AG09309 (cell line): ENCODE measurements at regions not wholly inside any gene's neighbourhood (a gene's known extent, or its start where the extent isn't known, plus 50 kb on each side); places are given as distances from the start of the nearest gene placed in this dataset.

ENCODE experiments used
- DNase-seq: peaks from one replicate; pipeline ENCODE4 v3.0.0-alpha.2; 2010; ENCODE audit warnings: low read depth
- H3K4me3 ChIP-seq: 2 replicates; pipeline ENCODE4 v1.5.1; 2011; ENCODE audit warnings: mild to moderate bottlenecking, low read depth, low read length, moderate library complexity; ENCODE audit not compliant: control insufficient read depth
- TF ChIP-seq, protein P1 (sequence below): IDR thresholded peaks from 2 replicates; pipeline ENCODE4 v1.5.1; 2011; ENCODE audit warnings: mild to moderate bottlenecking, low read depth, low read length, inconsistent platforms; ENCODE audit not compliant: insufficient read depth, control insufficient read depth; ENCODE audit errors: missing control alignments

DNA sequence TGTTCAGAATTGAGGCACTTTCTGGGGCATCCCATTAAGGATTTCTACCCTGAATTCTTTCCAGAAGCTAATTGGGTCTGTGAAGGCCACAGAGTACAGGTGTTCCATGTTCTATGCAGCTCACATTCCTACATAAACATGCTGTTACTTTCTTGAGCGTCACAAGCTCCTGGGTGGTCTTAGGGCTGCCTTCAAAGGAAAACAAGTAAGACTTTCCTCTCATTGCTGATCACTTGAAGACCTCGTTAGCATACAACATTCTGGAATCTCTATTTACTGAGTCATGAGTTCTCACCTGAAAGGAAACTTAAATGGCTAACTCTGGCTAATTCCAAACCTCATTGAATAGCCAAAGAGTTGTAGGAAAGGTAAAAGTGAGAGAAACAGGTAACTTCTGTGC, 63.0 kb upstream of the HMGA2 start:
- TF ChIP-seq, protein P1, sequence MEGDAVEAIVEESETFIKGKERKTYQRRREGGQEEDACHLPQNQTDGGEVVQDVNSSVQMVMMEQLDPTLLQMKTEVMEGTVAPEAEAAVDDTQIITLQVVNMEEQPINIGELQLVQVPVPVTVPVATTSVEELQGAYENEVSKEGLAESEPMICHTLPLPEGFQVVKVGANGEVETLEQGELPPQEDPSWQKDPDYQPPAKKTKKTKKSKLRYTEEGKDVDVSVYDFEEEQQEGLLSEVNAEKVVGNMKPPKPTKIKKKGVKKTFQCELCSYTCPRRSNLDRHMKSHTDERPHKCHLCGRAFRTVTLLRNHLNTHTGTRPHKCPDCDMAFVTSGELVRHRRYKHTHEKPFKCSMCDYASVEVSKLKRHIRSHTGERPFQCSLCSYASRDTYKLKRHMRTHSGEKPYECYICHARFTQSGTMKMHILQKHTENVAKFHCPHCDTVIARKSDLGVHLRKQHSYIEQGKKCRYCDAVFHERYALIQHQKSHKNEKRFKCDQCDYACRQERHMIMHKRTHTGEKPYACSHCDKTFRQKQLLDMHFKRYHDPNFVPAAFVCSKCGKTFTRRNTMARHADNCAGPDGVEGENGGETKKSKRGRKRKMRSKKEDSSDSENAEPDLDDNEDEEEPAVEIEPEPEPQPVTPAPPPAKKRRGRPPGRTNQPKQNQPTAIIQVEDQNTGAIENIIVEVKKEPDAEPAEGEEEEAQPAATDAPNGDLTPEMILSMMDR: no peak
- no peak overlapping the region for H3K4me3 ChIP-seq

DNA sequence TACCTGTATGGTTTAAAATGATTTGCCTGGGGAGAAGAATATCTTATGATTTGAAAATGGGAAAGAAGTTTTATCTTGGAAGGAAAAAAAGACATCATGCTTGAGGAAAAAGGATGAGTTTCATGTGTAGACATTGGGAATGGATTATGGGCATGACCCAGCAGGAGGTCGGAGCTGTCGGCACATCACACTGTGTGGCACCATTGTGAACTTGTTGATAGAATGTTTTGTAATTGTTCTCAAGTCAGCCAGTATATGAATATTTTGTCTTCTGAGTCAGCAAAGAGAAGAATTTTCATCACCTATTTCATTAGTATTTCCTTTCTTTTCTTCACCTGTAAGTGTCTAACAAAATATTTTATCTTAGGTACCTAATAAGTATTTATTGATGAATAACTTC, 60.0 kb upstream of the HMGA2 start:
- no peak for DNase-seq
- TF ChIP-seq, protein P1: no peak

More for the DNA sequence above, 63.0 kb upstream of the HMGA2 start:
- DNase-seq: no peak

DNA sequence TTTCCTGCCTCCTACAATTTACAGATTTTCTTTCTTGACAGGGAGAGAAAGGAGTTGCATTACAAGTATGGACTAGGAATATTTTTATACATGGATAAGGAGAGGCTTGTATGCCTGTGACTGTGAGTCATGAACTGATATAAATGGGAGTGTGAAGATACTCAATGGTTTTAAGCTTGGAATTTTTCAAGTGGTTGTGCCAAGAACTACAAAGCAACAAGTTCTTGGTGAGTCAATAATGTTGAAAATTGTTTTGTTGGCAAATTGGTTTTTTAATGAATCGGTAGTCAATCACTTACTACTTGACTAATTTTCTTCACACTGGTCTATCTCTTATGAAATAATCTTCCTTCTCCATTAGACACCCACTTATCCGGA, 58.9 kb upstream of the HMGA2 start:
- TF ChIP-seq, protein P1: no peak
- no peak for DNase-seq

More for the DNA sequence above, 60.0 kb upstream of the HMGA2 start:
- no peak overlapping the region for H3K4me3 ChIP-seq

DNA sequence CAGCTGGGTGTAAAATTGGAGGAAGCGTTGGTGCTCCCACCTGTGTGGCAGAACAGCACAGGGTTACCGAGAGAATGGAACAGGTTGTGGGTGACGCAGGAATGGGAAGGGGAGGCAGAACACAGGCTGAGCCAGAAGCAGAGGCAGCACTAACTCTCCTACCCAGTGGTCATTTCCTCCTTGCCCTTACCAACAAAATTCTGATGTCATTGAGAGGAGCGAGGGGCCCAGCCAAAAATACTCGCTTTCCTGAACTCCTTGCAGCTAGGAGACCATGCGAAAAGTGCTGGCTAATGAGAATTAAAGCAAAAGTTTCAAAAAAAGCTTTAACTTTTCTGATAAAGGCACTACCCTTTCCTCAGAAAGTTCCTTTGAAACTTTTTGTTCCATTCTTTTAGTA, 54.4 kb upstream of the HMGA2 start:
- H3K4me3 ChIP-seq: no peak overlapping the region
- TF ChIP-seq, protein P1: no peak
- no peak for DNase-seq

More for the DNA sequence above, 58.9 kb upstream of the HMGA2 start:
- H3K4me3 ChIP-seq: no peak overlapping the region
